ENCODE measurements at regions not wholly inside any gene's neighbourhood (a gene's known extent, or its start where the extent isn't known, plus 50 kb on each side); places are given as distances from the start of the nearest gene placed in this dataset.

- TF ChIP-seq, protein P1, sequence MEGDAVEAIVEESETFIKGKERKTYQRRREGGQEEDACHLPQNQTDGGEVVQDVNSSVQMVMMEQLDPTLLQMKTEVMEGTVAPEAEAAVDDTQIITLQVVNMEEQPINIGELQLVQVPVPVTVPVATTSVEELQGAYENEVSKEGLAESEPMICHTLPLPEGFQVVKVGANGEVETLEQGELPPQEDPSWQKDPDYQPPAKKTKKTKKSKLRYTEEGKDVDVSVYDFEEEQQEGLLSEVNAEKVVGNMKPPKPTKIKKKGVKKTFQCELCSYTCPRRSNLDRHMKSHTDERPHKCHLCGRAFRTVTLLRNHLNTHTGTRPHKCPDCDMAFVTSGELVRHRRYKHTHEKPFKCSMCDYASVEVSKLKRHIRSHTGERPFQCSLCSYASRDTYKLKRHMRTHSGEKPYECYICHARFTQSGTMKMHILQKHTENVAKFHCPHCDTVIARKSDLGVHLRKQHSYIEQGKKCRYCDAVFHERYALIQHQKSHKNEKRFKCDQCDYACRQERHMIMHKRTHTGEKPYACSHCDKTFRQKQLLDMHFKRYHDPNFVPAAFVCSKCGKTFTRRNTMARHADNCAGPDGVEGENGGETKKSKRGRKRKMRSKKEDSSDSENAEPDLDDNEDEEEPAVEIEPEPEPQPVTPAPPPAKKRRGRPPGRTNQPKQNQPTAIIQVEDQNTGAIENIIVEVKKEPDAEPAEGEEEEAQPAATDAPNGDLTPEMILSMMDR (IDR thresholded peaks at IDR 0.05): no peak
- TF ChIP-seq POLR2AphosphoS5 (IDR thresholded peaks at IDR 0.05): no peak
- no peak for TF ChIP-seq POLR2A (IDR thresholded peaks at IDR 0.05)
Measured at GRCh38 chr12:76641073-76641472, 81.5 kb upstream of the OSBPL8 start.
